ENCODE measurements at regions not wholly inside any gene's neighbourhood (a gene's known extent, or its start where the extent isn't known, plus 50 kb on each side); places are given as distances from the start of the nearest gene placed in this dataset.
"Not testable (repeated sequence)": the region's sequence is repeated elsewhere in the genome, so short reads cannot be mapped to it uniquely, and the experiment has no call there.

DNA sequence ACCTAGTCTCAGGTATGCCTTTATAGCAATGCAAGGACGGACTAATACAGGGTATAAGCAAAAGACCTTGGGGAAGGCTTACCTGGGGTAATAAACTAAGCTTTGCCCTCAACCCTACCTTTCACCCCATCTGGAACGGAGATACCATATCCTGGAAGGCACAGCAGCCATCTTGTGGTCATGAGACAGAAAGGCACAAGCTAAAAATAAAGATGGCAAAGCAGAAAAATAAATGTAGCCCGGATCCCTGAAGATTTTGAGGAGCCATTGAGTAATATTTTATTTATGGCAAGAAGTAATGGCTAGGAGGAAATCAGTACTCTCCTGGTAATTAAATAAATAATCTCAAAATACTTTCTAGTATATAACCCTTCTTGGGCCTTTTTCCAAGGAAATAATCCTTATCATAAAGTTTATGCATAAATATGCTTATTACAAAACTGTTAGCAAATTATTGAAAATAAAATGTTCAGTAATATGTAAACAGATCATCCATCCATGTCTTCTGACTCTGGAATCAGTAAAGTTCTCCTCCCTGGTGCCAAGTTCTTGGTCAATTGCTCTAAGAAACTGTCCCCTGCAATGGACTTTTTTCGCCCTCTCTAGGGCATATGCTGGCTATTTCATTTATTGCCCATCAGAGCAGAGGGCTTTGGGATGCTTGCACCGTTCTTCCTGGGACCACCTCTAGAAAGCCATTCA lies 198.7 kb downstream of the SPP2 start:
- TF ChIP-seq, protein P1, sequence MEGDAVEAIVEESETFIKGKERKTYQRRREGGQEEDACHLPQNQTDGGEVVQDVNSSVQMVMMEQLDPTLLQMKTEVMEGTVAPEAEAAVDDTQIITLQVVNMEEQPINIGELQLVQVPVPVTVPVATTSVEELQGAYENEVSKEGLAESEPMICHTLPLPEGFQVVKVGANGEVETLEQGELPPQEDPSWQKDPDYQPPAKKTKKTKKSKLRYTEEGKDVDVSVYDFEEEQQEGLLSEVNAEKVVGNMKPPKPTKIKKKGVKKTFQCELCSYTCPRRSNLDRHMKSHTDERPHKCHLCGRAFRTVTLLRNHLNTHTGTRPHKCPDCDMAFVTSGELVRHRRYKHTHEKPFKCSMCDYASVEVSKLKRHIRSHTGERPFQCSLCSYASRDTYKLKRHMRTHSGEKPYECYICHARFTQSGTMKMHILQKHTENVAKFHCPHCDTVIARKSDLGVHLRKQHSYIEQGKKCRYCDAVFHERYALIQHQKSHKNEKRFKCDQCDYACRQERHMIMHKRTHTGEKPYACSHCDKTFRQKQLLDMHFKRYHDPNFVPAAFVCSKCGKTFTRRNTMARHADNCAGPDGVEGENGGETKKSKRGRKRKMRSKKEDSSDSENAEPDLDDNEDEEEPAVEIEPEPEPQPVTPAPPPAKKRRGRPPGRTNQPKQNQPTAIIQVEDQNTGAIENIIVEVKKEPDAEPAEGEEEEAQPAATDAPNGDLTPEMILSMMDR (IDR thresholded peaks at IDR 0.05; ENCODE audit: insufficient read depth, low read length, poor library complexity, severe bottlenecking), result no peak
- H3K4me3 ChIP-seq (ENCODE audit: low read depth, low read length), result no peak overlapping the region
- DNase-seq (ENCODE audit: low read depth), result no peak
- no peaks in the 10 kb centered on the region for H3K27me3 ChIP-seq (ENCODE audit: control insufficient read depth, insufficient read depth, low read length)
- H3K36me3 ChIP-seq (ENCODE audit: control insufficient read depth, insufficient read depth, low read length), result no peaks in the 10 kb centered on the region

DNA sequence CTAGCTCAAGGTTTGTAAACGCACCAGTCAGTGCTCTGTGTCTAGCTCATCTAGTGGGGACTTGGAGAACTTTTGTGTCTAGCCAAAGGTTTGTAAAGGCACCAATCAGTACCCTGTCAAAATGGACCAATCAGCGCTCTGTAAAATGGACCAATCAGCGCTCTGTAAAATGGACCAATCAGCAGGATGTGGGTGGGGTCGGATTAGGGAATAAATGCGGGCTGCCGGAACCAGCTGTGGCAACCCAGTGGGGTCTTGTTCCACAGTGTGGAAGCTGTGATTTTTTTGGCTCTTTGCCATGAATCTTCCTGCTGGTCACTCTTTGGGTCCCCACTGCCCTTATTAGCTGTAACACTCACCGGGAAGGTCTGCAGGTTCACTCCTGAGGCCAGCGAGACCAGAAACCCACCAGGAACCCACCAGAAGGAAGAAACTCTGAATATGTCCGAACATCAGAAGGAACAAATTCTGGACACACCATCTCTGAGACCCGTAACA lies 197.8 kb downstream of the SPP2 start:
- H3K27me3 ChIP-seq (ENCODE audit: control insufficient read depth, insufficient read depth, low read length); DNase-seq (ENCODE audit: low read depth); H3K36me3 ChIP-seq (ENCODE audit: control insufficient read depth, insufficient read depth, low read length); H3K4me3 ChIP-seq (ENCODE audit: low read depth, low read length): not testable (repeated sequence)

DNA sequence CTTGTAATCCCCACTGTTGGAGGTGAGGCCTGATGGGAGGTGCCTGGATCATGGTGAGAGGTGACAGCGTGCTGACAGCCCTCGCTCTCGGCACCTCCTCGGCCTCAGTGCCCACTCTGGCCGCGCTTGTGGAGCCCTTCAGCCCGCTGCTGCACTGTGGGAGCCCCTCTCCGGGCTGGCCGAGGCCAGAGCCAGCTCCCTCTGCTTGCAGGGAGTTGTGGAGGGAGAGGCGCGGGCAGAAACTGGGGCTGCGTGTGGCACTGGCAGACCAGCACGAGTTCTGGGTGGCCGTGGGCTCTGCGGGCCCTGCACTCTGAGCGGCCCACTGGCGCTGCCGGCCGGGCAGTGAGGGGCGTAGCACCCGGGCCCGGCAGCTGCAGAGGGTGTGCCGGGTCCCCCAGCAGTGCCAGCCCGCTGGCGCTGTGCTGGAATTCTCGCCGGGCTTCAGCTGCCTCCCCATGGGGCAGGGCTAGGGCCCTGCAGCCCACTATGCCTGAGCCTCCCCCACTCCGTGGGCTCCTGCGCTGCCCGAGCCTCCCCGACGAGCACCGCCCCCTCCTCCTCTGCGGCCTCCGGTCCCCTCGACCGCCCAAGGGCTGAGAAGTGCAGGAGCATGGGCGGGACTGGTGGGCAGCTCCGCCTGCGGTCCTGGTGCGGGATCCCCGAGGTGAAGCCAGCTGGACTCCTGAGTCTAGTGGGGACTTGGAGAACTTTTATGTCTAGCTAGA lies 197.1 kb downstream of the SPP2 start:
- no peaks in the 10 kb centered on the region for H3K27me3 ChIP-seq (ENCODE audit: control insufficient read depth, insufficient read depth, low read length)
- TF ChIP-seq, protein P1 (IDR thresholded peaks at IDR 0.05; ENCODE audit: insufficient read depth, low read length, poor library complexity, severe bottlenecking), result no peak
- no peaks in the 10 kb centered on the region for H3K36me3 ChIP-seq (ENCODE audit: control insufficient read depth, insufficient read depth, low read length)
- H3K4me3 ChIP-seq (ENCODE audit: low read depth, low read length), result no peak overlapping the region
- DNase-seq (ENCODE audit: low read depth), result no peak

DNA sequence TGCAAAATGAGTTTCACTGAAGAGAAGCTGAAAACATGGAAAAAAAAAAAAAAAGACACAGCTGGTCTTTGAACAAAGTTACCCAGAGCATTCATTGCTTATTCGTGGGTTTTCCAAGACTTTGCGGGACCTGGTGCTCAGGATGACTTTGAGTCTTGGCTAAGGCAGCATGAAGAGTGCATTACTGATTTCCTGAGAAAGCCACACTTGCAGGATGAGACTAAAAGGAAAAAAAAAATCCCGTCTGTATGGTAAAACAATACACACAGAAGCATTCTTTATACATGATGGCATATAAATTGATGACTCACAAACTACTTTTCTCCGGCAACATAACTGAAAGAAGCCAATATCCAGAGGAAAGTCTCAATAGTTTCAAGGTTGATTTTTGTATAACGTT lies 195.4 kb downstream of the SPP2 start:
- TF ChIP-seq, protein P1 (IDR thresholded peaks at IDR 0.05; ENCODE audit: insufficient read depth, low read length, poor library complexity, severe bottlenecking), result no peak
- Histone ChIP-seq H3K27me3 (ENCODE audit: control insufficient read depth, insufficient read depth, low read length) (no peaks in the 10 kb centered on the region), H3K4me3 (ENCODE audit: low read depth, low read length) (no peak overlapping the region), H3K36me3 (ENCODE audit: control insufficient read depth, insufficient read depth, low read length) (no peaks in the 10 kb centered on the region)
- peak; percentile 88 for DNase-seq (ENCODE audit: low read depth)

DNA sequence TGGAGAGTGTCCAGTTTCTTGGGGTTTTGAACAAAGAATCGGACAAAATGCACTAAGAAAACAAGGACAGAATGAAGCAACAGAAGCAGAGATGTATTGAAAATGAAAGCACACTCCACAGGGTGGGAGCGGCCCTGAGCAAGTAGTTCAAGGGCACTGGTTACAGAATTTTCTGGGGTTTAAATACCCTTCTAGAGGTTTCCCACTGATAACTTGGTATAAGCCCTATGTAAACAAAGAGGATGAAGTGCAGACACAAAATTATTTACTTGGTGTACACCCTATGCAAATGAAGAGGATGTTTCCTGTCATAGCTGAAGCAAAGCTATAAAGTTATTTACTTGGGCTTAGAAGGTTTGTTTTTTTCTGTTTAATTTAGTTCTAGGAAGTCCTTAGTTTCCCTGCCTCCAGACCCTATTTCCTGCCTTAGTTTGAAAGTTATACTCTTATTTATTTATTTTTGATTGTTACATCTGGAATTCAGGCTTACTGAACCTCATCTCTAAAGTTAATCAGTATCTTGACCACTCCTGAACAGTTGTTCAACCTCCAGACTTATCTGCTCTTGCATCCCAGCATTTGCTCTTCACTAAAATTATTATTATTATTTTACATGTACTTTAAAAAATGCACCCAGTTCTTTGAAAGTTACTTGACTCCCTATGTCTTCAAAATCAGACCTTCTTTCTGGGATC lies 193.5 kb downstream of the SPP2 start:
- no peaks in the 10 kb centered on the region for H3K36me3 ChIP-seq (ENCODE audit: control insufficient read depth, insufficient read depth, low read length)
- DNase-seq (ENCODE audit: low read depth), result no peak
- TF ChIP-seq, protein P1 (IDR thresholded peaks at IDR 0.05; ENCODE audit: insufficient read depth, low read length, poor library complexity, severe bottlenecking), result no peak
- H3K27me3 ChIP-seq (ENCODE audit: control insufficient read depth, insufficient read depth, low read length), result no peaks in the 10 kb centered on the region
- no peak overlapping the region for H3K4me3 ChIP-seq (ENCODE audit: low read depth, low read length)

DNA sequence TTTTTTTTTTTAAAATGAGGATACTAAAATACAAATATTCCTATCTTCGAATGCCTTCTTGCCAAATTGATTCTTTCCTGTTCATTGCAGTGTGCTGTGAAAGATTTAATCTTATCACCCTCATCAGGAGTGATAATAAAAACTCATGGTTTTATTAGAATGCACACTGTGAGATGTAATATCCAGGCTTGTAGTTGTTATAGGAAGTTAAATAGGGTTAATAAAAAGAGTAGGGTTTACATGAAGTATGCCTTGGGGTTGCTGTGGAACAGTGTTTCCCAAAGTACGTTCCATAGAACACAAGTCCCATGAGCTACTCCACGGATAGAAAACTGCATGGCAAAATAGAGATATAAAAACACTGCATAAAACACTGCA lies 191.9 kb downstream of the SPP2 start:
- TF ChIP-seq, protein P1 (IDR thresholded peaks at IDR 0.05; ENCODE audit: insufficient read depth, low read length, poor library complexity, severe bottlenecking), result no peak

More for the DNA sequence above, 191.9 kb downstream of the SPP2 start:
- no peaks in the 10 kb centered on the region for H3K36me3 ChIP-seq (ENCODE audit: control insufficient read depth, insufficient read depth, low read length)
- no peak overlapping the region for H3K4me3 ChIP-seq (ENCODE audit: low read depth, low read length)
- no peak for DNase-seq (ENCODE audit: low read depth)
- no peaks in the 10 kb centered on the region for H3K27me3 ChIP-seq (ENCODE audit: control insufficient read depth, insufficient read depth, low read length)
